Stimulated activated CD4-positive, alpha-beta T cell treated with anti-CD3 and anti-CD28 coated beads, Interleukin-12 subunit alpha, Interleukin-12 subunit beta, amount 100 ng/mL, for 24 hours (primary cell): ENCODE measurements at regions not wholly inside any gene's neighbourhood (a gene's known extent, or its start where the extent isn't known, plus 50 kb on each side); places are given as distances from the start of the nearest gene placed in this dataset.

Experiments used
- DNase-seq, 2 experiments: peaks; one replicate each; pipeline ENCODE4 v3.0.0-alpha.2; 2020; ENCODE audit warnings: low read depth in 2 of 2

GRCh38 chr2:20150110-20150706 lies 74.7 kb downstream of the SDC1 start:
- no peak for DNase-seq

- no peak for DNase-seq
Observed at GRCh38 chr2:20149703-20150030, 75.3 kb downstream of the SDC1 start.

- no peak for DNase-seq
Observed at GRCh38 chr2:20148923-20149702, 75.8 kb downstream of the SDC1 start.

- DNase-seq, result no peak
Observed at GRCh38 chr2:20148426-20148922, 76.5 kb downstream of the SDC1 start.

DNA sequence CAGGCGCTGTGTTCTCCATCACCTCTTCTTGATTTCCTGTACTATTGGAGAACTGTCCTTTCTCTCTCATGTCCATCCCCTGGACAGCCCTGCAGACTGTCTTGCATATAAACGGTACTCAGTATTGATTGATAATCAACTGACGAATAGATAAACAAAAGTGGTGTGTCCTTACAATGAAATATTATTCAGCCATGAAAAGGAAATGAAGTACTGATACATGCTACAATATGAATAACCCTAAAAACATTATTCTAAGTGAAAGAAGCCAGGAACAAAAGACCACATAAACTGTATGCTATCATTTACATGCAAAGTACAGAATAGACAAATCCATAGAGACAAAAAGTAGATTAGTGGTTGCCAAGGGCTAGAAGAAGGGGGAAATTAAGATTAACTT lies 77.6 kb downstream of the SDC1 start:
- DNase-seq, result no peak

- no peak for DNase-seq
Observed at GRCh38 chr2:20146401-20146800, 78.5 kb downstream of the SDC1 start.

DNA sequence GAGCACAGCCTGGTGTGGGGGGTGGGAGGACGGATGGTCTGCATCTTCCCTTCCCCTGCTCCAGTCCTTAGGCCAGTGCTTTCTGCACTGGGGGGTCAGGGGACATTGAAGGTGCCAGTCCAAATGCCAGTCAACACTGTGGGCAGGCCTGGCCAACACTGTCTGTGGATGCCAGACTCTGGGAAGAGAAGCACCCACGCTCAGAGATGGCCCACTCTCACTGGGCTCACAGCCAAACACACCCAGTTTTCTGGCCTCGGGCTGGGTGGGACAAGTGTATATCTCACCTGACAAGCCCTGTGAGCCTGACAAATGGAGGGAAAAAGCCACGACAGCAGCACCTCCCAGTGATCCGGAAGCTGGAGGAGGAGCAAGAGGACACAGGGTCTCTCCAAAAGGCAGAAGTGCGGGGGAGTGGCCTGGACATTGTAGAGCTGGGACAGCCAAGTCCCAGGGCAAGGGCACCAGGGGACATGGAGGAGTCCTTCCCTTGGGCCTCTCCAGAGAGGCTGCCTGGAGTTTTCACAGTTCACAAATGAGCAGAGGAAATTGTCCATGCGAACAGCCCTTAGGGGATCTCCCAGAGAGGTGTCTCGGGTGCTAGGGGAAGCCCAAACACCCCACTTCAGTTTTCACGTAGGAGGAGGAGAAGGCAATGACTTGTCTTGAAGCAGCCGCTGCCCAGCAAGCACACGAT lies 79.3 kb downstream of the SDC1 start:
- no peak for DNase-seq

GRCh38 chr2:20144861-20145260 lies 80.1 kb downstream of the SDC1 start:
- DNase-seq, result no peak

- no peak for DNase-seq
Observed at GRCh38 chr2:20144196-20144595, 80.7 kb downstream of the SDC1 start.

- no peak for DNase-seq
Observed at GRCh38 chr2:20143263-20143662, 81.7 kb downstream of the SDC1 start.

DNA sequence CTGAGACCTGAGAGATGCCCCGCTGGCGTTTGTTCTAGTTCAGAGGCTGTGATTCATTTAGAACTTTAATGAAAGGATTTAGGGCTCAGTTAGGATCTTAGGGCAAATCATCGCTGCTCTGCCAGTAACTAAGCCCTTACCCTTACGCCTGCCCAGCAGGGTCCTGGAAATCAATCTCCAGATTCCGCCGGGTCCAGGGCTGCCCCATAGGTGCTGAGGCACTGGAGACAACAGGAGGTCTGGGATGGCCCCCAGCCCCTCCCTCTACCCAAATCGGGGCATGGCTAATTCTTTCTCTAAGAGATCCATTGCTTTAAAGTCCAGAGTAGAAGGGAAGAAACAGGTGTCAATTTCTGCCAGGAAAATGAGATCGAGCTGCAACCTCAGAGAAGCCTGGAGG lies 83.1 kb downstream of the SDC1 start:
- no peak for DNase-seq

GRCh38 chr2:20141056-20141762 lies 83.7 kb downstream of the SDC1 start:
- DNase-seq, result no peak

DNA sequence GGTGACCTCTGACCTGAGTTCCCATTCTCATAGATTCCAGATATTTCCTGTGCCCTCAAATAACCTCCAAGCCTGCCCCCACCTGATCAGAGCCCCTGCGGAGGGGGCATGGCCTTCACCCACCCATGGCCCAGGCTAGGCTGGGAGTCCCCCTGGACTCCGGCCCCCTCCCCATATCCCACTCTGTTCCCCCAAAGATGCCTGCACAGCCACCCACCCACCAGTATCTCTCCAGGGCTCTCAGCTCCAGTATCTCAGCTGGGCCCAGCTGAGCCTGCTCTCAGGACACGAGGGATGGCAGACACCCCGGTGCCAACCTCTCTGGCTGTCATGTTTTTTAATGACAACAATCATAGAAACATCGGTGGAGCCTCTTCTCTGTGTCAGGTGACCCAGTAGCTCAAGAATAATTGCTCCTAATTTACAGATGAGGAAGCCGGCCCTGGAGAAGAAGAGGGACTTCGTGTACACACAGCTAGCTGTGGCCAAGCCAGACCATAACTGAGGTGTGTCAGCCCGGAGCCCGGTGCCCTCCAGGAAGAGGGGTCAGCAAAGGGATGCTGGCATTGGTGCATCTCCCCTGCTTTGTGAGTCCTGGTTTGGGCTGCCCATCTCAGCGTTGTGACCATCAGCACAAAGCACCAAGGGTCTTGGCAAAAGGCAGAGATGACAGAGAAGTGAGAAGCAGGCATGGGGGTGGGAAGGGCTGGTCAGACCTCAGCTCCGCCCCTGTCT lies 84.4 kb downstream of the SDC1 start:
- DNase-seq, result no peak

DNA sequence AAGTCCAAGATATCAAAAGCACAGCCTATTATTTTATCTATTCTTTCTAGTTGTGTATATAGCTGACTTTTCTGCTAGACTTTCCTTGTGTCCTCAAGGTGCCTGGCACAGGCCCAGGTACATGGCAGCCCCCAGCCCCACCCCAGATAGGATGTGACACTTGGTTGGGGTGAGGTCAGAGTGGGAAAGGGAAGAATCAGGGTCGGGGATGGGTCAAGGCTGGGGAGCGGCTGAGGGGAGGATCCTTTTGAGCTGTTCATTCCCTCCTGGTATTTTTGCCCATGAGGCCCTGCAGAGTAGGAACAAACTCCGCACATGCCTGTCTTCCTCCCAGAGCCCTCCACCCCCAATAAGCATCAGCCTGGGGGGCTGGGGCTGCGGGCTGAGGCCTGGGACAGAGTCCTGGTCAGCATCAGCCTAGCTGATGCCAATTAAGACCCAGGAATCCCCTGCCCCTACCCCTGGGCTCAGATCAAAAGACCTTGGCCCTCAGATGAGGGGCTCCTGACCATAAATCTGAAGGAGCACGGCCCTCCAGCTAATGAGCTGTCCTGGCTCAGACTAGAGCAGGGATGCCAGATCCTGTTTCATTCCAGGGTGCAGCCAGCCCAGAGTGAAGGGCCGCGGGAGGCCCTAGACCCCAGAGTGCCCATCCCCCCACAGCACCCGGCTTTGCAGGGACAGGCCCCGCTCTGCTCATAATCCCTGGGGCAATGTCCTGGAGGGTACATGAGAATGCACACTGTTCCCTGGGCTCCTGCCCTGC lies 85.3 kb downstream of the SDC1 start:
- no peak for DNase-seq

- DNase-seq, result no peak
Observed at GRCh38 chr2:20138696-20139095, 86.2 kb downstream of the SDC1 start.

DNA sequence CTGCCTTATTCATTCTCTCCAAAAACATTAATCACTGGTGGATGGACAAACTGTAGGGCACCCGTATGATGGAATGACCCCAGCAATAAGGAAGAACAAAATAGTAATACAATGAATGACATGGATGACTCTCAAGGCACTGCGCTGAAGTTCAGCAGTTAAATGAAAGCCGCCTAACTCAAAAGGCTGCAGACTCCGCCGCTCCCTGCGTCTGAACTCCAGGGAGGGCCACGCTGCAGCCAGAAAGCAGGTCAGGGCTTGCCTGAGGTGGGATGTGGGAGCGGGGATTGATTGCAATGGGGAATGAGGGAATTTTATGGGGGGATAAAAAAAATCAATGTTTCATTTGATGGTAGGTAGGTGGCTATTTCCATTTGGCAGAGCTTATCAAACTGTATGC lies 86.5 kb upstream of the LAPTM4A start:
- DNase-seq, result no peak

GRCh38 chr2:20137131-20137571 lies 85.7 kb upstream of the LAPTM4A start:
- no peak for DNase-seq

DNA sequence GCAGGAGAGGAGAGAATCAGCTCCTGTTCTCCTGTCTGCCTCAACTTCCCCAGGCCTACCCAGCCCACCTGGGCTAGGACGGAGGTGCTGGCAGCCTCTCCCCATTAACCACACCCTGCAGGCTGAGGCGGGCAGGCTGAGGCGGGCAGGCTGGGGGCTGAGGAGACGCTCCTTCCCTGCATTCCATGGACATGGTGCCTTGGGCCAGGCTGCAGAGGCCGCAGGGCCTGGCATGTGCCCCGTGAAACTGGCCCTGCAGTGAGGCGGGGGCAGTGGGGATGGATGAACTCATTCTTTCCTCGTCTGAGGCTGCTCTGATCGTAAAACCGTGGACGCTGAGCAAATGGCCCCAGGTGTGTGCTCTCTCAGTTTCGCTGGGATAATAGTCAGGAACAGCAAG lies 84.7 kb upstream of the LAPTM4A start:
- no peak for DNase-seq

DNA sequence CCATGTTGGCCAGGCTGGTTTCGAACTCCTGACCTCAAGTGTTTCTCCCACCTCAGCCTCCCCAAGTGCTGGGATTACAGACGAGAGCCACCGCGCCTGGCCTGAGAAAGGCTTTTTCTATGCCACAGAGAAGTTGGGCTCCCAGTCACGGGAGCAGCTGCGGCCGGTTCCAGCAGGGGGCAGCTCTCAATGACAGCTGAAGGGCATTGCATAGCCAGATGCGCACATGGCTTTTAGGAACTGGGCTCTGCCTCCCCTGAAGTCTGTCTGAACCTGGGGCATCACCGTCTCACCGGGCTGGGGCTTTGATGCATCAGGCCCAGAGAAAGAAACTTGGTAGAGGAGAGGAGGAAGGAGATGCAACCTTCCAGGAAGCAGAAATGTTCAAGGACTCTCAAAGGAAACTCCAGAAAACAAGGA lies 84.2 kb upstream of the LAPTM4A start:
- DNase-seq, result peak in 1 of 2 experiments; percentile 31

DNA sequence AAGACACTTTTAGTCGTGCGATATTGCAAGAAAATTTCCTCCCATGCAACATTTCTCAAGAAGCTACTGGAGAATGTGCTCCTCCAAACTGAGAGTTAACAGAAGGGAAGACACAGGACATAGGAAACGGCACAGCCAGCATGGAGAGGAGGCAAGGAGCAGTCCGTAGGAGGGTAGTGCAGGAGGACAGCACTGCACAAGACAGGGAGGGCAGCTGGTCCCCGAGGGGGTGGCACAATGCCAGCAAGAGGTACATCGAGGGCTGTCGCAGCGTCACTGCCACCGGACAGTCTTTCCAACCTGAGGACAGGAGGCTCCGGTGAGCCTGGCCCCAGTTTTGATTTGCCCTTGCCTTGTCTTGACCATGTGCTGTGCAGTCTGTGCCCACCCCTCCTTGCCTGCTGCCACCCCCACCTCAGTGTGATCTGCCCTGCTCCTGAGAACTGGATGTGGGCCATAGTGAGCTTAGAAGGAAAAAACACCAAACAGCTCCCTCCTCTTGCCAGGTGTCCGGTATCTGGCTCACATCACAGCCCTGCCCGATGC lies 81.6 kb upstream of the LAPTM4A start:
- no peak for DNase-seq
